NCI-H2227 (cell line): ENCODE measurements at regions not wholly inside any gene's neighbourhood (a gene's known extent, or its start where the extent isn't known, plus 50 kb on each side); places are given as distances from the start of the nearest gene placed in this dataset.

ENCODE experiments used
- DNase-seq: peaks from one replicate; lab custom pipeline; 2025; ENCODE audit not compliant: unreplicated experiment; lab: John Stamatoyannopoulos, UW

- no peak for DNase-seq
Measured at GRCh38 chr14:71648725-71649124, 283.5 kb upstream of the RGS6 start.

DNA sequence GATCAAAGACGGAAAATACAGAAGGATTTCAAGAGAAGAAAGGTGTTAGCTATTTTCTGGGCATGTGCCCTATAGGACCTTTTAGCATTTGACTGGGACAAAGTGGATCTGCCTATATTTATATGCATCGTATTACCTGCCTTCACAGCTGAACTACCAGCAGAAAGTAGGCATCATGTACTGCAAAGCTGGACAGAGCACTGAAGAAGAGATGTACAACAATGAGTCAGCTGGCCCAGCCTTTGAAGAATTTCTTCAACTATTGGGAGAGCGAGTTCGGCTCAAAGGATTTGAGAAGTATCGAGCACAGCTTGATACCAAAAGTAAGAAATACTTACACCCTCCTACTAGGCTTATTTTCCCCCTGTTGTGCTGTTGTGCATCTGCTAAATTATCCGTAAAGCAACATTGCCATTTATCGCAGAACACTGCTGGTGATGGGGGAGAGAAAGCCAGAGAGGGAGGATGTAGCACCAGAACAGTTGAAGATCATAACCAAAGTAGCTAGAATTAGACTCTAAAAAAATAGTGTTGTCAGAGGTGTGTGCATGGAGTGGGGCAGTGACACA lies 282.0 kb upstream of the RGS6 start:
- DNase-seq: no peak

DNA sequence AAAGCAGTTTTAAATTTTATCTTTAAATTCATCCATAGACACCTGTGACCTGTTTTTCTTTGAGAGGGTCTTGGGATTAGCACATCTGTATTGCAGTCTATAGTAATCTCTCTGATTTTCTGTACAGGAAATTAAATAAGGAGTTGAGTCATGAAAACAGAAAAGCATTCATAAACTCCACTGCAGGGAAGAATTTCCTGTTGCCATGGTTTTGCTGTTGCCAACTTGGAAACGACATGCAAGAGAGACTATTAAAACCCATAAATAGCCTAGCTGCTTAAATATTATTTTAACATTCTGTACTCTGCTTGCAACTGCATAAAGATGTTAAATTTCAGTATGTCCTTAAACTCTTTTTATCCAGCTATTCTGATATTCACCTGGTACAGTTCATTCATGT lies 281.0 kb upstream of the RGS6 start:
- DNase-seq: no peak

DNA sequence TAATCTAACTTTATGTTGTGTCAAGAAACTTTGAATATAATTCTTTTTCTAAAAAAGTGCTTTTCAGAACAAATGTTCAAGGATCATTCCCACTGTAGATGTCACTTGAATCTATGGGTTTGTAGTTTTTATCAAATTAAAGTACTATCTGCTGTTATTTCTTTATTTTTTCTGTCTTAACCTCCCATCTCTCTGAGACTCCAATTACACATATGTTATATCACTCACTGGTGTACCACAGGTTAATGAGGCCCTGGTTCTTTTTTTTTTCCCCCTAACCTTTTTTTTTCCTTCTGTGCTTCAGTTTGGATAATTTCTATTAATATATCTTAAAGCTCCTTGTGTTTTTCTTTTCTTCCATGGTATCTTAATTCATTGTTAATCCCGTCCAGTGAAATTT lies 279.9 kb upstream of the RGS6 start:
- DNase-seq: no peak

DNA sequence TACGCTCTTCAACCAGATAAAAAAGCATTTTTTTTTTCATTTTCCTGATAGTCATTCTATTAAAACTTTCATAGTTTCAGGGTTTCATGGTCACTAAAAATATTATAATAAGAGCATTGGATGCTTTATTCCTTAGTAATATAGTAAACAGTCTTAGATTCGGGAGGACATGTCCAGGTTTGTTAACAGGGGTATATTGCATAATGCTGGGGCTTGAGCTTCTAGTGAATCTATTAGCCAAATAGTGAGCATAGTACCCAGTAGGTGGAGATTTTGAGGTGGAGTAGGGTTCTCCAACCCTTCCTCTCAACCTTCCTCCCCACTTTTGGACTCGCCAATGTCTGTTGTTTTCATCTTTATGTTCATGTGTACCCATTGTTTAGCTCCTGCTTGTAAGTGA lies 277.4 kb upstream of the RGS6 start:
- DNase-seq: no peak

DNA sequence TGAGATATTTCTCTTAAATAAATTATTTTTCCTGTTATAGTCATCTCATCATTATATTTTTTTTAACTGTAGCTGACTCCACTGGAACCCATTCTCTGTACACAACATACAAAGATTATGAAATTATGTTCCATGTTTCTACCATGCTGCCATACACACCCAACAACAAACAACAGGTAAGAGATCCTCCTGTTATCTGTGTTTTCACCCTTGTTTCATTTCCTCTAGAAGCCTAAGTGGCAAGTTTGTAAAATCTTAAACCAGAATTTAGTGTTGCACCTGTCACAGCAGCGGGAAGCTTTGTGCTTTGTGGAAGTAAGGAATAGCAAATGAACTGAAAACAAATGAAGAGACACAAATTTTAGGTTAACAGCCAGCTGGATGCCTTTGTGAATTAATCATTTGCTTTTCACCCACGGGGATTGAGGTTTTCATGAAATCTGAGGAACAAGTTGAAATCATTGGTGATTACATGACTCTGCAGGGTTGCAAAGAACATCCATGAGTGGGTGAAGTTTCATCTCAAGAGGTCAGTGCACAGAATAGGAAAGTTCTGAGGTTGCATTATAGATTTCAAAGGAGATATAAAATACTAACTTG lies 273.9 kb upstream of the RGS6 start:
- no peak for DNase-seq

DNA sequence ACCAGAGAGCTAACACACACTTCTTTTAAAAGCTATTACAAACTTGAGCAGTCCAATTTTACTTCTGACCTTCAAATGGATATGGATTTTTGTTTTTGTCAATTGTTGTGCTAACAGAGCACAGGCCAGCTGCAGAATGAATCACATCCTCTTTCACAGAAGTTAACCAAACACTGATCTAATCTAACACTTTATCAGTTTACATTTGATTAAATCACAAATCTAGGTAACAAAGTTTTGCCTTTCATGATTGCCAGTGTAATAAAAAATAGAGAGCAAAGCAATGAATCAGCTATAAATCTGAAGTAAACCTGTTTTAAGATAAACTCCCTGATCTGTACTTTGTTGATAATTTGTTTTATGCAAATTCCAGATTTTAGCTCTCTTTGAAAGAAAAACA lies 273.1 kb upstream of the RGS6 start:
- DNase-seq: no peak

GRCh38 chr14:71661441-71661840 lies 270.8 kb upstream of the RGS6 start:
- no peak for DNase-seq

- DNase-seq: no peak
Measured at GRCh38 chr14:71662291-71662790, 269.9 kb upstream of the RGS6 start.

DNA sequence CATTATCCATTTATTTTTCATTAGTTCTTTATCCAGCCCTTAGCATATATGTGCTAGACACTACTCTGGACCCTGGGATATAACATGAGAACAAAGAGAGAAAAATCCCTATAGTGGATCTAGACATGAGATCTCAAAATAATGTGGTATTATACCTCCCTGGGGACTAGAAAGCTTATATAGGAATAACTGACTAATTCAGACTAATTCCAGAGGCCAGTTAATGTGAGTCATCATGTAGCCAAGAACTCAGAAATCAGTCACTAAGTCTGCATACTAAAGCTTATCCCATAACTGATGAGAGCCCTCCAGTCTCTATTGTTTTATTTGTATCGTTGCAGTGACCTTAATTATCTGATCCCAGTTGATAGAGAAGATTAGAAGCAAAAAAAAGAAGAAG lies 267.1 kb upstream of the RGS6 start:
- no peak for DNase-seq

DNA sequence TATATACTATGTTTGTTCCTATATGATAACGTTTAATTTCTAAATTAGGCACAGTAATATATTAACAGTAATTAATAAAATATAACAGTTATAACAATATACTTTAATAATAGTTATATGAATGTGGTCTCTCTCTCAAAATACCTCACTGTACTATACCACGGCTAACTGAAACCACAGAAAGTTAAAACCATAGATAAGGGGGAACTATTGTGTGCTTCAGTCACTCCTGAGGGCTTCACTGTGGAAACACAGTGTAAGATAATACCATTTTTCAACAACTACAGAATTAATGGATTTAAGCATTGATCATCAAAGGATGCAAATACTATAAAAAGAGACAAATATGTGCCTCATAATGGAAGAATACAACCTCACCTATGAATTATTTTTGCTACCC lies 266.4 kb upstream of the RGS6 start:
- DNase-seq: no peak

- no peak for DNase-seq
Measured at GRCh38 chr14:71666571-71667145, 265.6 kb upstream of the RGS6 start.

DNA sequence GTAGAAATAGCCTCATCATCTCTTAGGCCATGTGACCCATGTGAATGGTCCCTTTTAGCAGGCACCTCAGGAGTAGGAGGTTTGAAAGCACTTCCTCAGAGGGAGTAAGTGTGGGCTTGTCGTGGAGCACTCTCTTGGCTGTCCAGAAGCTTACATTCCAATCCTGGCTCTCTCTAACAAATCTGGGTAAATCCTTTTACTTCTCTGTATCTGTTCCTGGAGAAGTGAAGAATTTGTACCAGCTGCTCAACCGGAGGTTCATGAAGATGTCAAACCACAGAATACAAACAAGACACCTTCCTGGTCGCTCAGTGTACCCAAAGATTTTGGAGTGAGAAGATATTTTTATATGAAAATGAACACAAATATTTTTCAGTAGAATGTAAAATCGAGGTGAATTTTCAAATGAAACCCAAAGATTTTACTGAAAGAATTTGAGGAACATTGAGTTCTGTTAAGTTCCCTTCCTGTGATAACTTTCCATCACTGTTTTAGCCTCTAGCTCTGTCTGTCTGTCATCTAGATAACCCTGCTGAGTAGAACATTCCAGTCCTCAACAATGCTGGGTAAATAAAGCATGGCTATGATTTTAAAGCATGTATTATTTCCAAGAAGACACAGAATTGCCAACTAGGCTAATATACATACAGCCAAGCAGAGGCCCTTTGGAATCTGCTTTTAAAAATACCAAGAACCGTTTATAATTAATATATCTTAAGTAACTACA lies 263.9 kb upstream of the RGS6 start:
- no peak for DNase-seq

DNA sequence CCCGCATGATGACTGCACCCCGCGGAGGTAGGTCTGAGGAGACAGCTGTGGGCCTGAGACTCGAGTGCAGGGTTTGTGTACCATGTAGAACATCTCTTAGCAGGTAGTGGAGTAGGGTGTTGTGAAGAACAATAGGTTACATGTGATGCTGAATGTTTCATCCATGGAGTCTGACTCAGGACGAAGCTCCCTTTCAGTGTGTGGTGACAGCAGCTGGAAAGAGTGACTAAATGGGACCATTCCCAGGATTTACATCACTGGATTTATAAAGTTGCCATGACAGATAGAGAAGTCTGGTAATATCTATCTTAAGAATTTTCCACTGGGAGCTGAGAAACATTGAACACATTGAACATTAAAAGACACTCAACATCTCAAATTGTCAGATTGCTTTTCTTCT lies 259.6 kb upstream of the RGS6 start:
- DNase-seq: no peak

DNA sequence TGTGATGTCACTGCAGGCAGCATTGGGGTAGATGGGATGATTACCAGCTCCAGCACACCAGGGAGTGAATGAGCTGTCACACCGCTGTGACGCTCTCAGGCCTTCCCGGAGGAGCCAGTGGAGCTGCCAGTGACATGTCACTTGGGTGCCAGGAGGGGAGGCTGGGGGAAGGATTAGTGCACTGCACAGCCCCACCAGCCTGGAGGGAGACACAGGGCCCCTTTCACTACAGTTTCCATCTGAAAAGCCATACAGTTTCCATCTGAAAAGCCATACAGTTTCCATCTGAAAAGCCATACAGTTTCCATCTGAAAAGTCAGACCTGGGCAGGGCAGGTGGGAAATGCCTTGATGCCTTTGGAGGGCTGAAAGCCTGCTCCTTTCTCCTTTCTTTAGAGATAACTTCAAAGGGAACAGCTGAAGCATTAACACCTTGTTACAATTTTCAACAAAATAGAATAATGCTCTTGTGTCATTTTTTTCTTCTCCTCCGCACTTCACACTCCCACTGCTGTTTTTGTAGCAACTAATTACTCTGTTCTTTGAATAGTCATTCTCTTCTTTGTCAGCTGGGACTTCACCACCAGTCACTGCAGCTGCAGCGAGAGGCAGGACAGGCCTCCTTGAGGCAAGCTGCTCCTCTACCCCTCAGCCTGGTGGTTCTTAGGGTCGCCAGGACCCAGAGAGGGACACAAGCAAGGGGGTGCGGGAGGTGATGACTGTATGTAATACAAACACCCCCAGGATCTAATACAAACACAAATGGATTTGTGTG lies 256.9 kb upstream of the RGS6 start:
- DNase-seq: no peak

- DNase-seq: no peak
Measured at GRCh38 chr14:71675900-71676287, 256.3 kb upstream of the RGS6 start.

DNA sequence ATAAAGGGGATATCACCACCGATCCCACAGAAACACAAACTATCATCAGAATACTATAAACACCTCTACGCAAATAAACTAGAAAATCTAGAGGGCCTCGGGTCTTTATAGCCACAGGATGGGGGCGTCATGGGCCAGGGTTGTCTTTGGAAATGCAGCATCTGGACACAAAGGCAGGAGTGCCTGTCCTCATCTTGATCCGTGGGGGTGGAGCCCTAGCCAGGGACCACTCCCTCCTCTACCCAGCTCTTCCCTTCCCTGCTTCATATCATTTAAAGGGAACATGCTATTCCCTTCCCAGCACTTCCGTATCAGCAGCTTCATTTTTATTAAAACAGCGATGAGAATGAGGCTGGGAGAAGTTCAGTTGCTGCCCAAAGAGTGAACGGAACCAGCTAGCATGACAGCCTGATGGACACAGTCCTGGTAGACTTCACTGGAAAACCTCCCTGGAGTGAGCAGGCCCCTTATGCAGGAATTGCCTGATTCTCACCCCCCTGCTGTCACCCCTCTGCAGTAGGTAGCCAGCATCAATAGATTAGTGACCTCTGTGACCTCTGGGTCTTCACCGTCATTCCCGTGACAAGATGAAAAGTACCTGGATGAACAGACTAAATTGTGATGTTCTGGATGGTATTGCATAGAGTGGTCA lies 251.4 kb upstream of the RGS6 start:
- peak; percentile 66 for DNase-seq

DNA sequence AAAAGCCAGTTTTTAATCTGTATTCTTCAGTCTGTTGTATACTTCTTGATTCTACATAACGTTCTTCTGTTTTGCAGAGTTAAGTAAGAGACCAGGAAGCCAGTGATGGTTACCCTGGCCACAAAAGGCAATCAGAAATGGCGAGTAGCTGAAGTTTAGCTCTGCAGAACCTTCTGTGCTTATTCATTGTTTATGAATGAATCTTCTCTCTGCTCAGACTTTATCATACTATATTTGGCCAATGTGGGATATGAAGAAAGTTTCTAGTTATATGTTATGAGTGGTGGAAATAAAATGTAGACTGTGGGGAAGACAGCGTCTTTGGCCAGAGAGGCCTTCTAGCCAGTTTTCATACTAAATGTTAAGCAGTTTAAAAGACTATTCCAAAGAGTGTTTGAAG lies 249.9 kb upstream of the RGS6 start:
- DNase-seq: no peak

- DNase-seq: no peak
Measured at GRCh38 chr14:71684323-71684722, 247.9 kb upstream of the RGS6 start.

- DNase-seq: no peak
Measured at GRCh38 chr14:71686677-71687076, 245.6 kb upstream of the RGS6 start.
